ENCODE measurements at regions not wholly inside any gene's neighbourhood (a gene's known extent, or its start where the extent isn't known, plus 50 kb on each side); places are given as distances from the start of the nearest gene placed in this dataset.

- no peak overlapping the region for H3K27ac ChIP-seq (ENCODE audit: control insufficient read depth, insufficient read depth, low read length)
- dilution Hi-C loops (cut with MboI; ENCODE audit: extremely low pct_ligation_motif_present, low sequenced_read_pairs) = no loop called here
- H3K4me2 ChIP-seq (ENCODE audit: control insufficient read depth, extremely low read depth, insufficient read depth, low read depth, low read length) = no peak overlapping the region
- no peak overlapping the region for H2AFZ ChIP-seq (ENCODE audit: control insufficient read depth, low read length)
- DNase-seq (ENCODE audit: low read depth, low spot score) = no peak
- no peaks in the 10 kb centered on the region for H3K27me3 ChIP-seq (ENCODE audit: control insufficient read depth, extremely low read depth, insufficient read depth, low read length)
- H3K9ac ChIP-seq (ENCODE audit: control insufficient read depth, extremely low read depth, insufficient read depth, low read length) = no peak overlapping the region
- no peaks in the 10 kb centered on the region for H4K20me1 ChIP-seq (ENCODE audit: control insufficient read depth, extremely low read depth, insufficient read depth, low read length)
- H3K9me3 ChIP-seq (ENCODE audit: control insufficient read depth, low read depth, low read length) = no peaks in the 10 kb centered on the region
- no peaks in the 10 kb centered on the region for H3K79me2 ChIP-seq (ENCODE audit: control insufficient read depth, insufficient read depth, low read length)
- no peak overlapping the region for H3K4me3 ChIP-seq (ENCODE audit: control insufficient read depth in 2 of 3, extremely low read depth in 1 of 3, insufficient read depth in 2 of 3, low read depth in 1 of 3, low read length in 3 of 3)
- TF ChIP-seq EZH2 (IDR thresholded peaks at IDR 0.05; ENCODE audit: low read length) (no peak), CTCF (optimal IDR thresholded peaks at IDR 0.05 in 1 of 3, IDR thresholded peaks at IDR 0.05 in 1 of 3, conservative IDR thresholded peaks at IDR 0.05 in 1 of 3; ENCODE audit: extremely low read depth in 1 of 3, insufficient read depth in 2 of 3, low read length in 3 of 3) (no peak)
- H3K36me3 ChIP-seq (ENCODE audit: control insufficient read depth in 2 of 2, extremely low read depth in 1 of 2, insufficient read depth in 2 of 2, low read length in 2 of 2) = no peaks in the 10 kb centered on the region
- no peak for FAIRE-seq
- H3K9me1 ChIP-seq (ENCODE audit: control insufficient read depth, extremely low read depth, insufficient read depth, low read length) = no peaks in the 10 kb centered on the region
- H3K4me1 ChIP-seq (ENCODE audit: control insufficient read depth, extremely low read depth, insufficient read depth, low read length) = no peaks in the 10 kb centered on the region
Measured at GRCh38 chr6:91173651-91174050, 586.8 kb upstream of the MAP3K7 start.

- Histone ChIP-seq H3K27me3 (ENCODE audit: control insufficient read depth, extremely low read depth, insufficient read depth, low read length) (no peaks in the 10 kb centered on the region), H3K27ac (ENCODE audit: control insufficient read depth, insufficient read depth, low read length) (no peak overlapping the region), H2AFZ (ENCODE audit: control insufficient read depth, low read length) (no peak overlapping the region), H3K36me3 (ENCODE audit: control insufficient read depth in 2 of 2, extremely low read depth in 1 of 2, insufficient read depth in 2 of 2, low read length in 2 of 2) (no peaks in the 10 kb centered on the region), H3K9me3 (ENCODE audit: control insufficient read depth, low read depth, low read length) (no peaks in the 10 kb centered on the region), H3K4me3 (ENCODE audit: control insufficient read depth in 2 of 3, extremely low read depth in 1 of 3, insufficient read depth in 2 of 3, low read depth in 1 of 3, low read length in 3 of 3) (no peak overlapping the region), H3K9me1 (ENCODE audit: control insufficient read depth, extremely low read depth, insufficient read depth, low read length) (no peaks in the 10 kb centered on the region), H3K4me1 (ENCODE audit: control insufficient read depth, extremely low read depth, insufficient read depth, low read length) (no peaks in the 10 kb centered on the region), H3K4me2 (ENCODE audit: control insufficient read depth, extremely low read depth, insufficient read depth, low read depth, low read length) (no peak overlapping the region), H3K9ac (ENCODE audit: control insufficient read depth, extremely low read depth, insufficient read depth, low read length) (no peak overlapping the region), H3K79me2 (ENCODE audit: control insufficient read depth, insufficient read depth, low read length) (no peaks in the 10 kb centered on the region), H4K20me1 (ENCODE audit: control insufficient read depth, extremely low read depth, insufficient read depth, low read length) (no peaks in the 10 kb centered on the region)
- DNase-seq (ENCODE audit: low read depth, low spot score) (no peak), FAIRE-seq (no peak)
- TF ChIP-seq EZH2 (IDR thresholded peaks at IDR 0.05; ENCODE audit: low read length) (no peak), CTCF (optimal IDR thresholded peaks at IDR 0.05 in 1 of 3, IDR thresholded peaks at IDR 0.05 in 1 of 3, conservative IDR thresholded peaks at IDR 0.05 in 1 of 3; ENCODE audit: extremely low read depth in 1 of 3, insufficient read depth in 2 of 3, low read length in 3 of 3) (no peak)
- dilution Hi-C loops (cut with MboI; ENCODE audit: extremely low pct_ligation_motif_present, low sequenced_read_pairs) = no loop called here
Measured at GRCh38 chr6:91173186-91173585, 586.3 kb upstream of the MAP3K7 start.

Data from keratinocyte (primary cell).